Omental fat pad (tissue), 3 donors: ENCODE measurements at regions not wholly inside any gene's neighbourhood (a gene's known extent, or its start where the extent isn't known, plus 50 kb on each side); places are given as distances from the start of the nearest gene placed in this dataset.
"Not testable (repeated sequence)": the region's sequence is repeated elsewhere in the genome, so short reads cannot be mapped to it uniquely, and the experiment has no call there.

Experiments used
- ATAC-seq: fragments of 150-250 bp; one replicate; pipeline ENCODE4 v1.9.1; 2016; ENCODE audit warnings: mild to moderate bottlenecking, moderate library complexity; ENCODE audit not compliant: low FRiP score
- DNase-seq: peaks from one replicate; pipeline ENCODE4 v3.0.0-alpha.2; 2019; ENCODE audit warnings: low spot score
- CTCF ChIP-seq, 3 donors: fragments of 450-650 bp; IDR thresholded peaks; one replicate each; pipeline ENCODE4 v1.5.1; 2016 to 2017; ENCODE audit warnings: antibody characterized with exemption in 3 of 3, mild to moderate bottlenecking in 3 of 3, moderate library complexity in 2 of 3

DNA sequence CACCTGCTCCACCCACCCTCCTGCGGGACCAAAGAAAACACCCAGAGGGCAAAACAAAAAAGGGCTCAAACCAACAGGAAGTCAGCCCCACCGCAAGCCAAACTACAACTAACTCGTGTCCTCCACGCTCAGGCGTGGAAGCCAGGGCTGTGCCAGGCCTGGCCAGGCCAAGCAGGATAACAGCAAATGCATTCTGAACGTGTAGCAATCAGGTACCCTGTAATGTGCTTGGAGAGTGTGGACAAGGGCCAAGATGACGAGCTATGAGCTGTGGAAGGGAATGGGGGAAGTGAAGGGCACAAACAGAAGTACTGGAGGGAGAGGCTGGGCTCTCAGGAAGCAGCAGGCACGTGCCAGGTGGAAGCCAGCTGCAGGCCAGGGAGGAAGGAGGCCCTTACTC lies 528.6 kb downstream of the TP53TG3F start:
- not testable (repeated sequence) for ATAC-seq, DNase-seq

GRCh38 chr16:33990488-33990887 lies 531.1 kb downstream of the TP53TG3F start:
- DNase-seq, ATAC-seq: not testable (repeated sequence)

DNA sequence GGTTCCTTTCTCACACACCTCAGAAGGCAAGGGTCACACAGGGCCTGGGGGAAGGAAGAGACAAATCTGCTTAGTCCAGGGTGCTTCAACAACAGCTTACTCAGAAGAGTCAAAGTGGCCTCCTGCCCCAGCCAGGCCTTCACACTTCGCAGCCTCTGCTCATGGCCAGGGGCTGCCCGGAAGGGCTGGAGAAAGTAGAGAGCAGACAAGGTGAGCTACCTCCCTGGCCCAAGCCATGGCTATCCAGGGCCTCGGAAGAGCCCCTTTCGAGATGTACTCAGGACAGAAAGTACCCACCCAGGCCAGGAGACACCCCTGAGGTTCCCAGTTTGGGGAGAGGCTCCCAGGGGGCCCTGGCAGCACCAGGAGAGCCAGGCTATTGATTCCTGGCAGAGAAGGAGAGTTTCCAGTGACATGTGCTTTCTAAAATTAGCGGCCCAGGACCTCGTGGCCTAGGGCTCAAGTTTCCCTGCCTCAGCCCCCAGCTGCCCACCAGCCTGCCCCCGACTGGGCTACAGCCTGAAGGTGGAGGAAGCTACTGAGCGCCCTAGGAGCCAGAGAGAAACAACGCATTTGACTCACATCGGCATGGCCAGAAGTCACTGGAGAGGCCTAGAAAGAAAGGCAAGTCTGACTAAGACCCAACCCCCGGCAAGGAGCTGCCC lies 533.2 kb downstream of the TP53TG3F start:
- not testable (repeated sequence) for DNase-seq, ATAC-seq

DNA sequence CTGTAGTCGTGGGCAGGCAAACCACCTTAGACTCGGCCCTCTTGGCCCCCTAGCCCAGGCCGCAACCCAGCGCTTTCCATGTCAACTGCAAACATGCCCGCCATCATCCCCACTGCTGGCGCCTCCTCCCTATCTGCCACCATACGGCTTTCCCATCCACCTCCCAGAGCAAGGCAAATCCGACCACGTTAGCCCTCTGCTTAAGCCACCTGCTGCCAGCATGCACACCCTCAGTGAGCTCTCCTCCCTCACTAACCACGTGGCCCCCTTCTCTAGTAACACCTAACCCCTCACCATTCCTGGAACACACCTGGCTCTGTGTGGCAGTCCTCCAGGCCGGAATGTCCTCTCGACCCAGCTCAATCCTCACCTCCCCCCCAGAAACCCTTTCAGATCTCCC lies 534.8 kb downstream of the TP53TG3F start:
- not testable (repeated sequence) for DNase-seq, ATAC-seq

GRCh38 chr16:33995821-33996372 lies 536.5 kb downstream of the TP53TG3F start:
- ATAC-seq, DNase-seq: not testable (repeated sequence)

DNA sequence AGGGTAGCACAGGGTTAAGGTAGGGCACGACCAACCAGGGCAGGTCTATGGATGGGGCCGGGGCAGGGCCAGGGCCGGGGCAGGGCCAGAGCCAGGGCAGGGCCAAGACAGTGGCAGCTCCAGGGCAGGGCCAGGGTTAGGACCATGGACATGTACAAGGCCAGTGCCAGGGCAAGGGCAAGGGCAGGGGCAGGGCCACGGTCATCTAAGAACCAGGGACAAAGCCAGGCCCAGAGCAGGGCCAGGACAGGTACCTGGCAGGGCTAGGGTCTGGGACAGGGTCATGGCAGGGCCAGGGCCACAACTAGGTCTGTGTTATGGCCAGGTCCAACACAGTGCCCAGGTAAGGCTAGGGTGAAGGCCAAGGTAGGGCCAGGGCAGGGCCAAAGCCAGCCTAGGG lies 541.8 kb downstream of the TP53TG3F start:
- ATAC-seq, DNase-seq: not testable (repeated sequence)

GRCh38 chr16:34001961-34002360 lies 542.5 kb downstream of the TP53TG3F start:
- not testable (repeated sequence) for ATAC-seq, DNase-seq

DNA sequence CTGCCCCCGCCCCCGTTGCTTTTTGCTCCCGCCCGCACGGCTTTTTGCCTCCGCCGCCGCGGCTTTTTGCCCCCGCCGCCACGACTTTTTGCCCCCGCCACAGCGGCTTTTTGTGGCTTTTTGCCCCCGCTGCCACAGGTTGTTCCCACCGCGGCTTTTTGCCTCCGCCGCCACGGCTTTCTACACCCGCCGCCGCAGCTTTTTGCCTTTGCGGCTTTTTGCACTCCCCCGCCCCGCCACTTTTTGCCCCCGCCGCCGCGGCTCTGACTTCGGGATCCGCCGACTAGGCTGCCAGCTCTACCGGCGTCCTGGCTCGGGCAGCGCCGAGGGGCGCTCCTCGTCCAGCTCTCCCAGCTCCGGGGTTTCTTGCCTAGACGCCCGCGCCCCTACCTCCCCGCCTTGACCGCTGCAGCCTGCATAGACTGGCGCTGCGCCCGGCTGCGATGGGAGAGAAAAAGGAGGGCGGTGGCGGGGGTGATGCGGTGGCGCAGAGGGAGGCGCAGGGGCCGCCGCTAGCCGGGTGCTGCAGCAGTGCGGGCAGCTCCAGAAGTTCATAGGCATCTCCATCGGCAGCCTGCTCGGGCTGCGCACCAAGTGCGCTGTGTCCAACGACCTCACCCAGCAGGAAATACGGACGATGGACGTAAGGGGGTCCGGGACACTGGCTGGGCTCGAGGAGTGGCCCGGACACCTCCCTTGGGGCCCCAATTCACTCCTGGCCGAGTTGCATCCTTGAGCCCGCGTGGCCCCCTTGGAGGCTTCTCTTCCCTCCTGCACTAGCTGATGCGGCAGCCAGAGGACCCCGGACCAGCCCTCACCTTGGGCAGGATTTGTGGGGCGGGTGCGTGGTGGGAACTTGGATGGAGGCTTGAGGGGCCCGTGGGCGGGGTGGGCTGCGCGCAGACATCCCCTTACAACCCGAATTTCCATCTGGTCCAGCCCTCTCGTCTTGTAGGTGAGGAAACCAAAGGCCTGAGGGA lies 555.7 kb downstream of the TP53TG3F start:
- DNase-seq, ATAC-seq: not testable (repeated sequence)

DNA sequence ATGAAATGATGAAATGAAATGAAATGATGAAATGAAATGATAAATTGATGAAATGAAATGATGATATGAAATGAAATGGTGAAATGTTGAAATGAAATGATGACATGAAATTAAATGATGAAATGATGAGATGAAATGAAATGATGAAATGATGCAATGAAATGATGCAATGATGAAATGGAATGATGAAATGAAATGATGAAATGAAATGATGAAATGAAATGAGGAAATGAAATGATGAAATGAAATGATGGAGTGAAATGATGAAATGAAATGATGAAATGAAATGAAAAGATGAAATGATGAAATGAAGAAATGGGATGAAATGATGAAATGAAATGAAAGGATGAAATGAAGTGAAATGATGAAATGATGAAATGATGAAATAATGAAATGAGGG lies 558.9 kb downstream of the TP53TG3F start:
- not testable (repeated sequence) for DNase-seq, ATAC-seq

GRCh38 chr16:34050787-34051320 lies 591.4 kb downstream of the TP53TG3F start:
- ATAC-seq (no peak), DNase-seq (no peak)
- TF ChIP-seq CTCF (IDR thresholded peaks at IDR 0.05) = no peak

- no peak for ATAC-seq
- no peak for TF ChIP-seq CTCF (IDR thresholded peaks at IDR 0.05)
- no peak for DNase-seq
These were observed 594.7 kb downstream of the TP53TG3F start for GRCh38 chr16:34054137-34054536.
